ENCODE measurements at regions not wholly inside any gene's neighbourhood (a gene's known extent, or its start where the extent isn't known, plus 50 kb on each side); places are given as distances from the start of the nearest gene placed in this dataset.

GRCh38 chr9:77084094-77084493 is 64.6 kb downstream of the FOXB2 start:
- DNase-seq (ENCODE audit: low read depth) = no peak
- TF ChIP-seq CTCF (IDR thresholded peaks at IDR 0.05; ENCODE audit: insufficient read depth, low read depth, low read length, missing control alignments) = no peak

GRCh38 chr9:77085416-77085815 is 66.0 kb downstream of the FOXB2 start:
- peak; percentile 46 for DNase-seq (ENCODE audit: low read depth)
- no peak for TF ChIP-seq CTCF (IDR thresholded peaks at IDR 0.05; ENCODE audit: insufficient read depth, low read depth, low read length, missing control alignments)

More at GRCh38 chr9:77084094-77084493, 64.6 kb downstream of the FOXB2 start:
- no peak overlapping the region for H3K4me3 ChIP-seq (ENCODE audit: low read length)

GRCh38 chr9:77087506-77087905 is 68.1 kb downstream of the FOXB2 start:
- no peak overlapping the region for H3K4me3 ChIP-seq (ENCODE audit: low read length)
- no peak for DNase-seq (ENCODE audit: low read depth)
- no peak for TF ChIP-seq CTCF (IDR thresholded peaks at IDR 0.05; ENCODE audit: insufficient read depth, low read depth, low read length, missing control alignments)

More at GRCh38 chr9:77085416-77085815, 66.0 kb downstream of the FOXB2 start:
- no peak overlapping the region for H3K4me3 ChIP-seq (ENCODE audit: low read length)

GRCh38 chr9:77092536-77092935 is 73.1 kb downstream of the FOXB2 start:
- no peak for TF ChIP-seq CTCF (IDR thresholded peaks at IDR 0.05; ENCODE audit: insufficient read depth, low read depth, low read length, missing control alignments)
- no peak overlapping the region for H3K4me3 ChIP-seq (ENCODE audit: low read length)
- no peak for DNase-seq (ENCODE audit: low read depth)

- no peak for DNase-seq (ENCODE audit: low read depth)
- TF ChIP-seq CTCF (IDR thresholded peaks at IDR 0.05; ENCODE audit: insufficient read depth, low read depth, low read length, missing control alignments) = no peak
- H3K4me3 ChIP-seq (ENCODE audit: low read length) = no peak overlapping the region
Measured at GRCh38 chr9:77094150-77094549, 74.7 kb downstream of the FOXB2 start.

- TF ChIP-seq CTCF (IDR thresholded peaks at IDR 0.05; ENCODE audit: insufficient read depth, low read depth, low read length, missing control alignments) = no peak
- H3K4me3 ChIP-seq (ENCODE audit: low read length) = no peak overlapping the region
- no peak for DNase-seq (ENCODE audit: low read depth)
Measured at GRCh38 chr9:77097335-77097734, 77.9 kb downstream of the FOXB2 start.

- no peak for DNase-seq (ENCODE audit: low read depth)
- TF ChIP-seq CTCF (IDR thresholded peaks at IDR 0.05; ENCODE audit: insufficient read depth, low read depth, low read length, missing control alignments) = no peak
- H3K4me3 ChIP-seq (ENCODE audit: low read length) = no peak overlapping the region
Measured at GRCh38 chr9:77099388-77099787, 77.9 kb upstream of the VPS13A start.

Measured in epithelial cell of esophagus (primary cell).